VCaP (cell line): ENCODE measurements at regions not wholly inside any gene's neighbourhood (a gene's known extent, or its start where the extent isn't known, plus 50 kb on each side); places are given as distances from the start of the nearest gene placed in this dataset.

Experiments used
- H3K27ac ChIP-seq: fragments of 450-650 bp; 2 replicates; pipeline ENCODE4 v1.5.1; 2017
- TF ChIP-seq, protein P1 (sequence below): fragments of 450-650 bp; conservative IDR thresholded peaks from 2 replicates; pipeline ENCODE4 v1.5.1; 2017; ENCODE audit warnings: mild to moderate bottlenecking, moderate library complexity

DNA sequence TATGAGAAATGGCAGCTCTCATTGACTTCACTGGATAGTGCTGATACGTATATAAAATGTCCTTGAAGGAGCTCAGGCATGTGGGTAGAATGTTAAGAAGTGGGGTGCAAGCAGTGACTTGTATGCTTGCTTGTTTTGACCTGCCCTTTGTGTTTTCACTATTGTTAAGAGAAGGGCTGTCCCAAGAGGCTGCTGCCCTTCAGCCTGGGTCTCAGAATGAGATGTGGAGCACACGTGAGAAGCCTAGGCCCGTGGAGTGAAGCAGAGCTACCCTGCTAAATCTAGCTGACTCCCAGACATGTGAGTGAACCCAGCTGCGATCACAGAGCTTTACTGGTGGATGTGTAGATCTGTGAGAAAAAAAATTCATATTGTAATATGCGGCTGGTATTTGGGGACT lies 305.3 kb upstream of the RGS17 start:
- TF ChIP-seq, protein P1, sequence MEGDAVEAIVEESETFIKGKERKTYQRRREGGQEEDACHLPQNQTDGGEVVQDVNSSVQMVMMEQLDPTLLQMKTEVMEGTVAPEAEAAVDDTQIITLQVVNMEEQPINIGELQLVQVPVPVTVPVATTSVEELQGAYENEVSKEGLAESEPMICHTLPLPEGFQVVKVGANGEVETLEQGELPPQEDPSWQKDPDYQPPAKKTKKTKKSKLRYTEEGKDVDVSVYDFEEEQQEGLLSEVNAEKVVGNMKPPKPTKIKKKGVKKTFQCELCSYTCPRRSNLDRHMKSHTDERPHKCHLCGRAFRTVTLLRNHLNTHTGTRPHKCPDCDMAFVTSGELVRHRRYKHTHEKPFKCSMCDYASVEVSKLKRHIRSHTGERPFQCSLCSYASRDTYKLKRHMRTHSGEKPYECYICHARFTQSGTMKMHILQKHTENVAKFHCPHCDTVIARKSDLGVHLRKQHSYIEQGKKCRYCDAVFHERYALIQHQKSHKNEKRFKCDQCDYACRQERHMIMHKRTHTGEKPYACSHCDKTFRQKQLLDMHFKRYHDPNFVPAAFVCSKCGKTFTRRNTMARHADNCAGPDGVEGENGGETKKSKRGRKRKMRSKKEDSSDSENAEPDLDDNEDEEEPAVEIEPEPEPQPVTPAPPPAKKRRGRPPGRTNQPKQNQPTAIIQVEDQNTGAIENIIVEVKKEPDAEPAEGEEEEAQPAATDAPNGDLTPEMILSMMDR: no peak
- no peak overlapping the region for H3K27ac ChIP-seq

DNA sequence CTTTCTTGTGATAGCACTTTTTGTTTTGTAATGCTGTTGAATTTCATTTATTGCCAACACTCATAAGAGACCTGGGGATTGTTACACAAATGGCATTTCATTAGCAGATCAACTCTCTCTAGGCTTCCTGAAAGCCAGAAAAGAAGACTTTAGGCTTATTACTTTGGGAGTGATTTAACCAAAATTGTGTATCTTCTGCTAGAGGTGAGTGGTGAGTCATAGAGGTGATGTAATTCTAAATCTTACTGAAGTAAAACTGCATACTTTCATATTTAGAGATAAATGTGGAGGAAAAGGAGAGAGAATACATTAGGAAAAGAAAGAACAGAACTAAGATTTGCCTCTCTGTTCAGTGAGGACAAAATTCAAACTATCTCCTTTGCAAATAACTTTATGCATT lies 304.7 kb upstream of the RGS17 start:
- TF ChIP-seq, protein P1: no peak
- no peak overlapping the region for H3K27ac ChIP-seq

DNA sequence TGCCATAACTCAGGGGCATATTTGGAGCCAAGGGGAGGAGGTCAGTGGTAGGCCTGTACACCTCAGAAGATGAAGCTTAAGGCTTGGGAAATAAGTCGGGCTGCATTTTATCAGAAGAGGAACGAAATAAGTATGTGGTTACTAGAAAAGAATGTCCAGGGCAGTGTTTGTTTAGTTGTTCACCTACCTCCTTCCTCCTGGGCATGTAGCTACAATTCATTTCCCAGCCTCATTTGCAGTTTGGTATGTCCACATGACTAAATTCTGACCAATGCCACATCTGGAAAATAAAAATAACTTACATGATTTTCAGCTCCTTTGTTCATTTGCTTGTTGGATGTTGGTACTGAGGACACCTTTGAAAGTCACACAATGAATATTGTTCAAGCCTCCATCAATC lies 294.5 kb upstream of the RGS17 start:
- TF ChIP-seq, protein P1: no peak
- no peak overlapping the region for H3K27ac ChIP-seq

DNA sequence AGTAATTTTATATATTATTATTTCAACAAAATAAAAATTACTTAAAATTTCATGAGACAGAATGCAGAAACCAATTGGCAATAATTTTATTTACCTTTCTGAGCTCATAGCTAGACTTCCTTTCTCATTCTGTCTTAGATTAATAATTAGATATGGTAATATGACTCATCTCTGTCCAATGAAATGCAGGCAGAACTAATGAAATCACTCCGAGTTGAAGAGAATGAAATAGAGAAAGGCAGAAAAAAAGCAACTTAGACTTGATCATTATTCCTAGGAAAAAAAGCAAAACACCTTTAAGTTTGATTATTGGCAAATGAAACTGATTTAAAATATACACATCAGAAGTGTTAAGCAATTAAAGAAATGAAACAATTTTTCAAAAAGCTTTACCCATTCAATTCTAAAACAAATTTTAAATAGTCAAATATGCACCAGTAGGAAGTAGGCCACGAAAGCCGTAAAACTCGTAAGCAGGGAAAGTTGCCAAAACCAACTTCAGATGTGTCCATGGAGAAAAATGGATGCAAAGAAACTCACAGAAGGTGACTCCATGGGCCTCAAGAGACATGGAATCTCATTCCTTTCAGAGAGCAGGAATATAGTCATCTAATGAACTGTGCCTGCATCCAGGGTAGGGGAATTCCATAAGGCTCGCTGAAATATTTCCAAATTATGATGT lies 293.8 kb upstream of the RGS17 start:
- H3K27ac ChIP-seq: no peak overlapping the region
- TF ChIP-seq, protein P1: no peak

DNA sequence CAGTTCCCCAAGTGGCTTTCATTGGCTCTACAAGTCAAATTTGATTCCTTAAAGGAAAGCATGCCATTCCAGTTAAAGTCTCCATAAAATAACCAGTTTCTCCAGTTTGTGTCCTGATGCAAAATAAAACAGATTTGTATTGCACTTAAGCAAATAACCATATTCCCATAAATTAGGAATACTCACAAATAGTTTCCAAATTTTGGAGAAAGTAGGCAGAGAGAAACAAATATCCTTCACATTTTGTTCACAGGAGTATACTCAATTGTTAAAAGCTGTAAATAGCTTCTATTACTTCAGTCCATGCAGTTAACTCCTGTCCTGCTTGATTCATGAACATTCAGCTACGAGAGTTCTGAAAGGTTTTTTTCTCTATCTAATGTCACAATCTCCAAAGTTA lies 281.4 kb upstream of the RGS17 start:
- no peak overlapping the region for H3K27ac ChIP-seq
- TF ChIP-seq, protein P1: no peak

DNA sequence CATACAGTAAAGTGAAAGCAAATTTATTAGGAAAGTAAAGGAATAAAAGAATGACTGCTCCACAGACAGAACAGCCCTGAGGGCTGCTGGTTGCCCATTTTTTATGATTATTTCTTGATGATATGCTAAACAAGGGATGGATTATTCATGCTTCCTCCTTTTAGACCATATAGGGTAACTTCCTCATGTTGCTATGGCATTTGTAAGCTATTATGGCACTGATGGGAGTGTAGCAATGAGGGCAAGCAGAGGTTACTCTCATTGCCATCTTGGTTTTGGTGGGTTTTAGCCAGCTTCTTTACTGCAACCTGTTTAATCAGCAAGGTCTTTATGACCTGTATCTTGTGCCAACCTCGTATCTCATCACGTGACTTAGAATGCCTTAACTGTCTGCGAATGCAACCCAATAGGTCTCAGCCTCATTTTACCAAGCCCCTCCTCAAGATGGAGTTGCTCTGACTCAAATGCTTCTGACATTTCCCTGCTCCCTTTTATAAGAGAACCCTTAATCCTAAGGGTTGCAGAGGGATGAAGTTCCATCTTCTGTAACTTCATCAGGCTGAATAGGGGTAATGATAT lies 280.1 kb upstream of the RGS17 start:
- H3K27ac ChIP-seq: no peak overlapping the region
- TF ChIP-seq, protein P1: no peak

DNA sequence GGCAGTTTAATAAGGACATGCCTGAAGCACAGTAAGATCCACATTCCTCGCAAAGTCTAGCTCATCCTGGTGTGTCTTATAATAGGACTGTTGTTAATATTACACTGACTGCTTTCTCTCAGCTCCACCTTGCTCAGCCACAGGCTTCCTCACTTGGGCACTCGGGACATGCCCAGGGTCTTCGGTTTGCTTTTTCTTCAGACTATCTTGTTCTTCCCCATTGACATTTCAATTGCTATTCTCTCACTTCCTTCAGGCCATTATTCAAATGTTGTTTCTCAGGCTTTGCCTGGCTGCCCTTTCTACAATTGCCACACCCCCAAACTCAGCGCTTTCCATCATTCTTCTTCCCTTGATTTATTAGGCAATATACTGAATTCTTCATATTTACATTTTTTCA lies 274.8 kb upstream of the RGS17 start:
- TF ChIP-seq, protein P1: no peak
- H3K27ac ChIP-seq: no peak overlapping the region
